NCI-H1092 treated with DMSO at 0.1 percent for 48 hours (cell line): ENCODE measurements at regions not wholly inside any gene's neighbourhood (a gene's known extent, or its start where the extent isn't known, plus 50 kb on each side); places are given as distances from the start of the nearest gene placed in this dataset.

Source experiments
- DNase-seq: peaks from one replicate; lab custom pipeline; 2025; lab: John Stamatoyannopoulos, UW

- no peak for DNase-seq
Observed at GRCh38 chr17:77444984-77445759, 304.4 kb downstream of the SEC14L1 start.

GRCh38 chr17:77445760-77446532 is 305.2 kb downstream of the SEC14L1 start:
- DNase-seq: no peak

GRCh38 chr17:77446940-77447634 is 306.3 kb downstream of the SEC14L1 start:
- DNase-seq: no peak

GRCh38 chr17:77449373-77449907 is 308.7 kb downstream of the SEC14L1 start:
- DNase-seq: no peak

- no peak for DNase-seq
Observed at GRCh38 chr17:77449908-77450741, 309.4 kb downstream of the SEC14L1 start.

GRCh38 chr17:77450742-77451244 is 310.0 kb downstream of the SEC14L1 start:
- DNase-seq: no peak

GRCh38 chr17:77451245-77451893 is 310.6 kb downstream of the SEC14L1 start:
- DNase-seq: peak; percentile 69

- peak; percentile 68 for DNase-seq
Observed at GRCh38 chr17:77451894-77452852, 311.4 kb downstream of the SEC14L1 start.

- DNase-seq: no peak
Observed at GRCh38 chr17:77453613-77454241, 313.0 kb downstream of the SEC14L1 start.

- no peak for DNase-seq
Observed at GRCh38 chr17:77454242-77455095, 313.7 kb downstream of the SEC14L1 start.

- no peak for DNase-seq
Observed at GRCh38 chr17:77455111-77455890, 314.5 kb downstream of the SEC14L1 start.

GRCh38 chr17:77455891-77456260 is 315.1 kb downstream of the SEC14L1 start:
- DNase-seq: no peak

- DNase-seq: no peak
Observed at GRCh38 chr17:77456271-77456950, 315.6 kb downstream of the SEC14L1 start.

GRCh38 chr17:77456951-77457548 is 316.3 kb downstream of the SEC14L1 start:
- DNase-seq: no peak

GRCh38 chr17:77457572-77458201 is 316.9 kb downstream of the SEC14L1 start:
- DNase-seq: no peak
